ENCODE measurements at regions not wholly inside any gene's neighbourhood (a gene's known extent, or its start where the extent isn't known, plus 50 kb on each side); places are given as distances from the start of the nearest gene placed in this dataset.

DNA sequence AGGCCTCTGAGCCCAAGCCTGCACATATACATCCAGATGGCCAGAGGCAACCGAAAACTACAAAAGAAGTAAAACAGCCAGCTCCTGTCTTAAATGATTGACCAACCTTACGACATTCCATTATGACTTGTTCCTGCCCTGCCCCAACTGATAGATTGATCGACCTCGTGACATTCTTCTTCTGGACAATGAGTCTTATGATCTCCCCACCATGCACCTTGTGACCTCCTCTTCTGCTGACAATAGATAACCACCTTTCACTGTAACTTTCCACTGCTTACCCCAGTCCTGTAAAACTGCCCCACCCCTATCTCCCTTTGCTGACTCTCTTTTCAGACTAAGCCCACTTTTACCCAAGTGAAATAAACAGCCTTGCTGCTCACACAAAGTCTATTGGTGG lies 670.0 kb upstream of the PKDCC start:
- H3K4me1 ChIP-seq, result no peaks in the 10 kb centered on the region
- no peak overlapping the region for H3K27ac ChIP-seq
- DNase-seq, result no peak
- intact Hi-C loops (cut with DNase I; ENCODE audit: low total_unique reads), result no loop called here
- no peaks in the 10 kb centered on the region for H3K36me3 ChIP-seq
- no peak overlapping the region for H3K4me3 ChIP-seq
- TF ChIP-seq POLR2A (IDR thresholded peaks at IDR 0.05), result no peak
- TF ChIP-seq, protein P1, sequence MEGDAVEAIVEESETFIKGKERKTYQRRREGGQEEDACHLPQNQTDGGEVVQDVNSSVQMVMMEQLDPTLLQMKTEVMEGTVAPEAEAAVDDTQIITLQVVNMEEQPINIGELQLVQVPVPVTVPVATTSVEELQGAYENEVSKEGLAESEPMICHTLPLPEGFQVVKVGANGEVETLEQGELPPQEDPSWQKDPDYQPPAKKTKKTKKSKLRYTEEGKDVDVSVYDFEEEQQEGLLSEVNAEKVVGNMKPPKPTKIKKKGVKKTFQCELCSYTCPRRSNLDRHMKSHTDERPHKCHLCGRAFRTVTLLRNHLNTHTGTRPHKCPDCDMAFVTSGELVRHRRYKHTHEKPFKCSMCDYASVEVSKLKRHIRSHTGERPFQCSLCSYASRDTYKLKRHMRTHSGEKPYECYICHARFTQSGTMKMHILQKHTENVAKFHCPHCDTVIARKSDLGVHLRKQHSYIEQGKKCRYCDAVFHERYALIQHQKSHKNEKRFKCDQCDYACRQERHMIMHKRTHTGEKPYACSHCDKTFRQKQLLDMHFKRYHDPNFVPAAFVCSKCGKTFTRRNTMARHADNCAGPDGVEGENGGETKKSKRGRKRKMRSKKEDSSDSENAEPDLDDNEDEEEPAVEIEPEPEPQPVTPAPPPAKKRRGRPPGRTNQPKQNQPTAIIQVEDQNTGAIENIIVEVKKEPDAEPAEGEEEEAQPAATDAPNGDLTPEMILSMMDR (IDR thresholded peaks at IDR 0.05), result no peak
- no peaks in the 10 kb centered on the region for H3K27me3 ChIP-seq
- H3K9me3 ChIP-seq, result no peaks in the 10 kb centered on the region

DNA sequence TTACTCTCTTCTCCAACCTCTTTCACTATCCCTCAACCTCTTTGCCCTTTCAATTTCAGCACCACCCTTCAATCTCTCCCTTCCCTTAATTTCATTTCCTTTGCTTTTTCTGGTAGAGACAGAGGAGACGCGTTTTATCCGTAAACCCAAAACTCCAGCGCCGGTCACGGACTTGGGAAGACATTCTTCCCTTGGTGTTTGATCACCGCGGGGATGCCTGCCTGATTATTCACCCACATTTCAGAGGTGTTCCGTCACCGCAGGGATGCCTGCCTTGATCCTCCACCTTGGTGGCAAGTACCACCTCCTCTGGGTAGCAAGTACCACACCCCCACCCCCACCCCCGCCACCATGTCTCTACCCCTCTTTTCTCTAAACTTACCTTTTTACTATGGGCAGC lies 669.4 kb upstream of the PKDCC start:
- intact Hi-C loops (cut with DNase I; ENCODE audit: low total_unique reads), result no loop called here
- no peaks in the 10 kb centered on the region for H3K36me3 ChIP-seq
- no peak for DNase-seq
- H3K4me3 ChIP-seq, result no peak overlapping the region
- H3K4me1 ChIP-seq, result no peaks in the 10 kb centered on the region
- no peaks in the 10 kb centered on the region for H3K9me3 ChIP-seq
- H3K27ac ChIP-seq, result no peak overlapping the region
- TF ChIP-seq POLR2A (IDR thresholded peaks at IDR 0.05), result no peak
- TF ChIP-seq, protein P1 (IDR thresholded peaks at IDR 0.05), result no peak
- no peaks in the 10 kb centered on the region for H3K27me3 ChIP-seq

DNA sequence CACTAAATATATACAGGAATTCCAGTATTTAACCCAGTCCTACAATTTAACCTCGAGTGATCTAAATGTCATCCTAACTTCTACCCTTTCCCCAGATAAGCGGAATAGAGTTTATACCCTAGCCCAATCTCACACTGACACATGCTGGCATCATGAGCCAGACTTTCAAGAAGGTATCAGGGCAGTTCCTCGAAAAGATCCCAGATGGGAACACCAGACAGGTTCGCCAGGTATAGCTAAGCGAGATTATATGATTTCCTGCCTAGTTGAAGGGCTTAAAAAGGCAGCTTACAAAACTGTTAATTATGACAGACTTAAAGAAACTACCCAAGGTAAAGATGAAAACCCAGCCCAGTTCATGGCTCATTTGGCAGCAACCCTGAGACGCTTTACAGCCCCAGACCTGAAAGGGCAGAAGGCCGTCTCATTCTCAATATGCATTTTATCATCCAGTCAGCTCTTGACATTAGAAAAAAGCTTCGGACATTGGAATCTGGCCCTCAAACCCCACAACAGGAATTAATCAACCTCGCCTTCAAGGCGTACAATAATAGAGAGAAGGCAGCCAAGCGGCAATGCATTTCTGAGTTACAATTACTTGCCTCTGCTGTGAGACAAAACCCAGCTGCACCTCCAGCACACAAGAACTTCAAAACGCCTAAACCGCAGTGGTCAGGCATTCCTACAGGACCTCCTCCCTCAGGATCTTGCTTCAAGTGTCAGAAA lies 668.2 kb upstream of the PKDCC start:
- TF ChIP-seq POLR2A (IDR thresholded peaks at IDR 0.05), result no peak
- TF ChIP-seq, protein P1 (IDR thresholded peaks at IDR 0.05), result no peak
- no peak overlapping the region for H3K27ac ChIP-seq
- no peaks in the 10 kb centered on the region for H3K36me3 ChIP-seq
- no peaks in the 10 kb centered on the region for H3K9me3 ChIP-seq
- intact Hi-C loops (cut with DNase I; ENCODE audit: low total_unique reads), result no loop called here
- no peaks in the 10 kb centered on the region for H3K4me1 ChIP-seq
- no peaks in the 10 kb centered on the region for H3K27me3 ChIP-seq
- no peak for DNase-seq
- H3K4me3 ChIP-seq, result no peak overlapping the region

DNA sequence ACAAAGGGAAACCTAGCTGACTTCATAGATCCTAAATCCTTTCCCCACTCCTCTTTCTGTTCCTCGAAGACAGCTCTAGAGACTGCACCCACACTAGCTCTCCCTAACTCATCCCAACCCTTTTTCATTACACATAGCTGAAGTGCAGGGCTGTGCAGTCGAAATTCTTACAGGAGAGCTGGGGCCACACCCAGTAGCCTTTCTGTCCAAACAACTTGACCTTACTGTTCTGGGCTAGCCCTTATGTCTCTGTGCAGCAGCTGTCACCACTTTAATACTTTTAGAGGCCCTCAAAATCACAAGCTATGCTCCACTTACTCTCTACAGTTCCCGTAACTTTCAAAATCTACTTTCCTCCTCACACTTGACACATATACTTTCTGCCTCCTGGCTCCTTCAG lies 666.1 kb upstream of the PKDCC start:
- no peaks in the 10 kb centered on the region for H3K9me3 ChIP-seq
- TF ChIP-seq POLR2A (IDR thresholded peaks at IDR 0.05), result no peak
- TF ChIP-seq, protein P1 (IDR thresholded peaks at IDR 0.05), result no peak
- no peaks in the 10 kb centered on the region for H3K27me3 ChIP-seq
- no peak for DNase-seq
- H3K36me3 ChIP-seq, result no peaks in the 10 kb centered on the region
- no peak overlapping the region for H3K27ac ChIP-seq
- no peaks in the 10 kb centered on the region for H3K4me1 ChIP-seq
- intact Hi-C loops (cut with DNase I; ENCODE audit: low total_unique reads), result no loop called here
- no peak overlapping the region for H3K4me3 ChIP-seq

DNA sequence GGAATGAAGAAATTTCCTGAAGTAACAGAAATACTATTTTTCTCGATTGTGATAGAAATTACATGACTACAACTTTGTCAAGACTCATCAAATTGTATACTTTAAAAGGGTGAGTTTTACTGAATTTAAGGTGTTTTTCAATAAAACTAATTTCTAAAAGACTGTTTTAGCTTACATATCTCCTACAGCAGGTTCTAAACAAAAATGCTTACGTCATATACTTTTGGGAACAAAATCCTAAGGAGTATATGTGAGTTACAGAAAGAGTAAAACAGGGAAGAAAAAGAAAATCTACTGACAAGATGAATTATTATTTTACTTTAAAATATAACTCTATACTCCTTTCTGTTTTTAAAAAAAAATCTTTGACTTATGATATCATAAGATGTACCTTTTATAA lies 660.3 kb upstream of the PKDCC start:
- Histone ChIP-seq H3K27me3 (no peaks in the 10 kb centered on the region), H3K36me3 (no peaks in the 10 kb centered on the region), H3K4me3 (no peak overlapping the region), H3K4me1 (no peaks in the 10 kb centered on the region), H3K9me3 (peaks cover 0 to 3% of the 10 kb centered on the region in 2 donors), H3K27ac (no peak overlapping the region)
- TF ChIP-seq, protein P1 (IDR thresholded peaks at IDR 0.05), result no peak
- no peak for TF ChIP-seq POLR2A (IDR thresholded peaks at IDR 0.05)
- DNase-seq, result no peak
- intact Hi-C loops (cut with DNase I; ENCODE audit: low total_unique reads), result no loop called here

Data from uterus (tissue), 3 donors.